ENCODE measurements at regions not wholly inside any gene's neighbourhood (a gene's known extent, or its start where the extent isn't known, plus 50 kb on each side); places are given as distances from the start of the nearest gene placed in this dataset.

- Histone ChIP-seq H3K27me3 (ENCODE audit: control insufficient read depth in 1 of 2, insufficient read depth in 2 of 2, low read length in 2 of 2) (no peaks in the 10 kb centered on the region), H3K36me3 (ENCODE audit: control insufficient read depth in 1 of 2, insufficient read depth in 2 of 2, low read length in 2 of 2) (no peaks in the 10 kb centered on the region), H3K27ac (ENCODE audit: low read depth, low read length) (no peak overlapping the region), H3K4me3 (ENCODE audit: low read depth in 1 of 2, low read length in 2 of 2) (no peak overlapping the region), H3K9ac (ENCODE audit: low read depth in 1 of 2, low read length in 2 of 2) (no peak overlapping the region), H3K4me1 (ENCODE audit: control insufficient read depth in 1 of 2, insufficient read depth in 2 of 2, low read length in 2 of 2) (no peaks in the 10 kb centered on the region), H3K9me3 (ENCODE audit: control insufficient read depth in 1 of 2, low read length in 2 of 2) (no peaks in the 10 kb centered on the region)
These were observed 379.9 kb downstream of the LIG4 start for GRCh38 chr13:107835339-107836018.

GRCh38 chr13:107834717-107835116 lies 380.6 kb downstream of the LIG4 start:
- H3K9ac ChIP-seq (ENCODE audit: low read depth in 1 of 2, low read length in 2 of 2): no peak overlapping the region
- H3K27me3 ChIP-seq (ENCODE audit: control insufficient read depth in 1 of 2, insufficient read depth in 2 of 2, low read length in 2 of 2): no peaks in the 10 kb centered on the region
- H3K27ac ChIP-seq (ENCODE audit: low read depth, low read length): no peak overlapping the region
- no peaks in the 10 kb centered on the region for H3K4me1 ChIP-seq (ENCODE audit: control insufficient read depth in 1 of 2, insufficient read depth in 2 of 2, low read length in 2 of 2)
- no peaks in the 10 kb centered on the region for H3K9me3 ChIP-seq (ENCODE audit: control insufficient read depth in 1 of 2, low read length in 2 of 2)
- H3K4me3 ChIP-seq (ENCODE audit: low read depth in 1 of 2, low read length in 2 of 2): no peak overlapping the region
- H3K36me3 ChIP-seq (ENCODE audit: control insufficient read depth in 1 of 2, insufficient read depth in 2 of 2, low read length in 2 of 2): no peaks in the 10 kb centered on the region

GRCh38 chr13:107834281-107834680 lies 381.1 kb downstream of the LIG4 start:
- Histone ChIP-seq H3K36me3 (ENCODE audit: control insufficient read depth in 1 of 2, insufficient read depth in 2 of 2, low read length in 2 of 2) (no peaks in the 10 kb centered on the region), H3K9ac (ENCODE audit: low read depth in 1 of 2, low read length in 2 of 2) (no peak overlapping the region), H3K27me3 (ENCODE audit: control insufficient read depth in 1 of 2, insufficient read depth in 2 of 2, low read length in 2 of 2) (no peaks in the 10 kb centered on the region), H3K4me3 (ENCODE audit: low read depth in 1 of 2, low read length in 2 of 2) (no peak overlapping the region), H3K4me1 (ENCODE audit: control insufficient read depth in 1 of 2, insufficient read depth in 2 of 2, low read length in 2 of 2) (no peaks in the 10 kb centered on the region), H3K27ac (ENCODE audit: low read depth, low read length) (no peak overlapping the region), H3K9me3 (ENCODE audit: control insufficient read depth in 1 of 2, low read length in 2 of 2) (no peaks in the 10 kb centered on the region)

DNA sequence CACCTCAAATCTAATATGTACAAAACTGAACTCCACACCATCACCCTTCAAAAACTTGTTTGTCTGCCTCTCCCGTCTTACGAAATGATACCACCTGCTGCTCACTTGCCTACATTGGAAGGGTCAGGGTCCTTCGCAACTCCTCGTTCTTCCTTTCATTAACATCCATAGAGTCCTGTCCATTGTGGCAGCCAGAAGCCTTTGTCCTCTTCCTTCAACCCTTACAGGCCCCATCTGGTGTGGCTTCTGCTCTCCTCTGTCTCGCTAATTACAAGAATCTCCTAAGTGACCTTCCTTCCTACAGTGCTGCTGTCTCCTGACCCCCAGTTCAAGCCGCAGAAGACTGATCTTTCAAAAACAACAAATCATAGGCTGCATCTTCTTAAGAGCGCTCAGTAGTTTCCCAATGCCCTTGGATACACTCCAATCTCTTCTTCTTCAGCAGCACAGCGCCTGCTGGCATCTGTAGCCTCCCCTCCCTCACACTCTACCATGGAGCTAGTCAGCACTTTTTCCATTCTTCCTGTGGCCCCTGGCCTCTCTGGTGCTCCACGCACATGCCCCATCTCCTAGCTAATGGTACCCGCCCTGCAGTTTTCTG lies 382.7 kb downstream of the LIG4 start:
- H3K27ac ChIP-seq (ENCODE audit: low read depth, low read length): no peak overlapping the region
- no peaks in the 10 kb centered on the region for H3K27me3 ChIP-seq (ENCODE audit: control insufficient read depth in 1 of 2, insufficient read depth in 2 of 2, low read length in 2 of 2)
- H3K4me3 ChIP-seq (ENCODE audit: low read depth in 1 of 2, low read length in 2 of 2): no peak overlapping the region
- no peaks in the 10 kb centered on the region for H3K9me3 ChIP-seq (ENCODE audit: control insufficient read depth in 1 of 2, low read length in 2 of 2)
- no peaks in the 10 kb centered on the region for H3K4me1 ChIP-seq (ENCODE audit: control insufficient read depth in 1 of 2, insufficient read depth in 2 of 2, low read length in 2 of 2)
- H3K36me3 ChIP-seq (ENCODE audit: control insufficient read depth in 1 of 2, insufficient read depth in 2 of 2, low read length in 2 of 2): no peaks in the 10 kb centered on the region
- H3K9ac ChIP-seq (ENCODE audit: low read depth in 1 of 2, low read length in 2 of 2): no peak overlapping the region

GRCh38 chr13:107830804-107831203 lies 384.5 kb downstream of the LIG4 start:
- H3K27ac ChIP-seq (ENCODE audit: low read depth, low read length): no peak overlapping the region
- H3K4me1 ChIP-seq (ENCODE audit: control insufficient read depth in 1 of 2, insufficient read depth in 2 of 2, low read length in 2 of 2): no peaks in the 10 kb centered on the region
- H3K36me3 ChIP-seq (ENCODE audit: control insufficient read depth in 1 of 2, insufficient read depth in 2 of 2, low read length in 2 of 2): no peaks in the 10 kb centered on the region
- H3K9me3 ChIP-seq (ENCODE audit: control insufficient read depth in 1 of 2, low read length in 2 of 2): no peaks in the 10 kb centered on the region
- no peak overlapping the region for H3K4me3 ChIP-seq (ENCODE audit: low read depth in 1 of 2, low read length in 2 of 2)
- no peaks in the 10 kb centered on the region for H3K27me3 ChIP-seq (ENCODE audit: control insufficient read depth in 1 of 2, insufficient read depth in 2 of 2, low read length in 2 of 2)
- no peak overlapping the region for H3K9ac ChIP-seq (ENCODE audit: low read depth in 1 of 2, low read length in 2 of 2)

DNA sequence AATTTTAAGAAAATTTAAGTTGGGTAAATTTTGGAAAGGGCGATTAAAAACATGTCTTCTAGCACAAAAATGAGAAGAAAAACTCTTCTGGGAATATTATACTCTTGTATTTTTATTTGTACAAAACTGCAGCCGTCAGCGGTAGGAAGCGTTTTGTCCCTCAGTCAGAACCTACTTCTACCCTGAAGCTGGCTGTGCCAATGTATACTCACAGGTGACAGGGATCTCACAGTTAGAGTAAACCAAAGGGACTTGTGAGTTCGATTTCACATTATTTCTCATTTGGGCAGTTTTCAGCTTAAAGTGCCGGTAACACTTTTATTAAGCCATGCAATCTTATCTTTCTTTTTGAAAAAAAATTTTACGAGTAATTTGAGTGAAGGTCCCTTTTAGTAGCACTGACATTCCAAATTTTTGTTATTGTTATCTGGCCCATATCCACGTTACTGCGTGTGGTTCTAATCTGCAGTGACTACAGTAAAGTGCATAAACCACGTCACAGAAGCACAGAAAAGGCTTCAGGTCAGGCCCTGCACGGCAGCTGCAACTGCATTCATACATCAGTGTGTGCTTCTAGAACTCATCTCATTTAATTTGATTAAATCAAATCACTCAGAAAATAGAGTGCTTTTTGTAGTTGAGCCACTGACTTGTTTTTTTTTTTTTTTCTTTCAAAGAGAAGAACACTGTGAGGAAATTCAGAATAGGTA lies 387.3 kb downstream of the LIG4 start:
- Histone ChIP-seq H3K36me3 (ENCODE audit: control insufficient read depth in 1 of 2, insufficient read depth in 2 of 2, low read length in 2 of 2) (no peaks in the 10 kb centered on the region), H3K4me3 (ENCODE audit: low read depth in 1 of 2, low read length in 2 of 2) (no peak overlapping the region), H3K9ac (ENCODE audit: low read depth in 1 of 2, low read length in 2 of 2) (no peak overlapping the region), H3K9me3 (ENCODE audit: control insufficient read depth in 1 of 2, low read length in 2 of 2) (no peaks in the 10 kb centered on the region), H3K27me3 (ENCODE audit: control insufficient read depth in 1 of 2, insufficient read depth in 2 of 2, low read length in 2 of 2) (no peaks in the 10 kb centered on the region), H3K4me1 (ENCODE audit: control insufficient read depth in 1 of 2, insufficient read depth in 2 of 2, low read length in 2 of 2) (no peaks in the 10 kb centered on the region), H3K27ac (ENCODE audit: low read depth, low read length) (no peak overlapping the region)

DNA sequence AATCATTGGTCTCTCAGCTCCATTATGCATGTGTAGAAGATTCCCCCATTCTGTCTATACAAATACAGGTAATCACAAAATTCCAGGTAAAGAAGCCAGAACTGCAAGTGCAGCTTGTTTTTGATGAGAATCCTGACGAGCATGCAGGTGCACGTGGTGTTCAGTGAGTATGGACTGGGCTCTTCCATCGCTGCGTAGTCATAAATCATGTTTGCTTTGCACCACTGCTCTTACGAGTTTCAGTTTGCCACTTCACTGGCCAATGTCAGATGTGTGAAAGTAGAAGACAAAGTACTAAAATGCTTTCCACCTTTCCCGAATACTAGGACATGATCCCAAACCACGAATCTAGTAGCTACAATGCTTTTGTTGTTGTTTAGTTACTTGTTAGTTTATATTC lies 390.7 kb downstream of the LIG4 start:
- H3K36me3 ChIP-seq (ENCODE audit: control insufficient read depth in 1 of 2, insufficient read depth in 2 of 2, low read length in 2 of 2): no peaks in the 10 kb centered on the region
- no peak overlapping the region for H3K9ac ChIP-seq (ENCODE audit: low read depth in 1 of 2, low read length in 2 of 2)
- H3K9me3 ChIP-seq (ENCODE audit: control insufficient read depth in 1 of 2, low read length in 2 of 2): no peaks in the 10 kb centered on the region
- H3K4me1 ChIP-seq (ENCODE audit: control insufficient read depth in 1 of 2, insufficient read depth in 2 of 2, low read length in 2 of 2): no peaks in the 10 kb centered on the region
- no peak overlapping the region for H3K27ac ChIP-seq (ENCODE audit: low read depth, low read length)
- no peaks in the 10 kb centered on the region for H3K27me3 ChIP-seq (ENCODE audit: control insufficient read depth in 1 of 2, insufficient read depth in 2 of 2, low read length in 2 of 2)
- no peak overlapping the region for H3K4me3 ChIP-seq (ENCODE audit: low read depth in 1 of 2, low read length in 2 of 2)

GRCh38 chr13:107822006-107822405 lies 393.3 kb downstream of the LIG4 start:
- H3K9me3 ChIP-seq (ENCODE audit: control insufficient read depth in 1 of 2, low read length in 2 of 2): no peaks in the 10 kb centered on the region
- no peaks in the 10 kb centered on the region for H3K4me1 ChIP-seq (ENCODE audit: control insufficient read depth in 1 of 2, insufficient read depth in 2 of 2, low read length in 2 of 2)
- H3K27me3 ChIP-seq (ENCODE audit: control insufficient read depth in 1 of 2, insufficient read depth in 2 of 2, low read length in 2 of 2): no peaks in the 10 kb centered on the region

DNA sequence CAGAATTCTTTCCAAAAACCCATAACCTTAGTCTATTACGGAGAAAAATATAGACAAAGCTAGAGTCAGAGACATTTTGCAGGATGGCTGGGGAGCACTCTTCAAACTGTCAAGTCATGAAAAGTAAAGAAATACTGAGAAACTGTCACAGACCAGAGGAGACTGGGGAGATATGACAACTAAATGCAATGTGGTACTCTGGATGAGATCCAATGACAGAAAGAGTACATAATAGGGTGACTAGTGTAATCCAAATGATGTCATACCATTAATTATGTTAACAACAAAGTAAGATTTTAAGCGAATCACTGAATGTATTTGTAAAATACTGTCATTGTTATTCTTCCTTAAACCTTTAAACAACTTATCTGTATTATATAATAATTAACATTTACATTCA lies 393.8 kb downstream of the LIG4 start:
- Histone ChIP-seq H3K27ac (ENCODE audit: low read depth, low read length) (no peak overlapping the region), H3K36me3 (ENCODE audit: control insufficient read depth in 1 of 2, insufficient read depth in 2 of 2, low read length in 2 of 2) (no peaks in the 10 kb centered on the region), H3K9me3 (ENCODE audit: control insufficient read depth in 1 of 2, low read length in 2 of 2) (no peaks in the 10 kb centered on the region), H3K9ac (ENCODE audit: low read depth in 1 of 2, low read length in 2 of 2) (no peak overlapping the region), H3K4me3 (ENCODE audit: low read depth in 1 of 2, low read length in 2 of 2) (no peak overlapping the region), H3K4me1 (ENCODE audit: control insufficient read depth in 1 of 2, insufficient read depth in 2 of 2, low read length in 2 of 2) (no peaks in the 10 kb centered on the region), H3K27me3 (ENCODE audit: control insufficient read depth in 1 of 2, insufficient read depth in 2 of 2, low read length in 2 of 2) (no peaks in the 10 kb centered on the region)

More at GRCh38 chr13:107822006-107822405, 393.3 kb downstream of the LIG4 start:
- Histone ChIP-seq H3K9ac (ENCODE audit: low read depth in 1 of 2, low read length in 2 of 2) (no peak overlapping the region), H3K27ac (ENCODE audit: low read depth, low read length) (no peak overlapping the region), H3K36me3 (ENCODE audit: control insufficient read depth in 1 of 2, insufficient read depth in 2 of 2, low read length in 2 of 2) (no peaks in the 10 kb centered on the region), H3K4me3 (ENCODE audit: low read depth in 1 of 2, low read length in 2 of 2) (no peak overlapping the region)

GRCh38 chr13:107819071-107819470 lies 396.3 kb downstream of the LIG4 start:
- H3K9ac ChIP-seq (ENCODE audit: low read depth in 1 of 2, low read length in 2 of 2): no peak overlapping the region
- H3K27ac ChIP-seq (ENCODE audit: low read depth, low read length): no peak overlapping the region
- no peaks in the 10 kb centered on the region for H3K27me3 ChIP-seq (ENCODE audit: control insufficient read depth in 1 of 2, insufficient read depth in 2 of 2, low read length in 2 of 2)
- H3K36me3 ChIP-seq (ENCODE audit: control insufficient read depth in 1 of 2, insufficient read depth in 2 of 2, low read length in 2 of 2): no peaks in the 10 kb centered on the region
- H3K9me3 ChIP-seq (ENCODE audit: control insufficient read depth in 1 of 2, low read length in 2 of 2): no peaks in the 10 kb centered on the region
- H3K4me1 ChIP-seq (ENCODE audit: control insufficient read depth in 1 of 2, insufficient read depth in 2 of 2, low read length in 2 of 2): no peaks in the 10 kb centered on the region
- H3K4me3 ChIP-seq (ENCODE audit: low read depth in 1 of 2, low read length in 2 of 2): no peak overlapping the region

Measured in duodenal mucosa (tissue), 2 donors.